Gastroesophageal sphincter (tissue), 3 donors: ENCODE measurements at regions not wholly inside any gene's neighbourhood (a gene's known extent, or its start where the extent isn't known, plus 50 kb on each side); places are given as distances from the start of the nearest gene placed in this dataset.
"Not testable (repeated sequence)": the region's sequence is repeated elsewhere in the genome, so short reads cannot be mapped to it uniquely, and the experiment has no call there.

Experiments
- EP300 ChIP-seq: sonication (generic); formaldehyde crosslinking; IDR thresholded peaks from one replicate; pipeline ENCODE4 v1.6.1; 2017; ENCODE audit warnings: antibody characterized with exemption, mild to moderate bottlenecking
- POLR2A ChIP-seq, 2 donors: fragments of 450-650 bp; IDR thresholded peaks; one replicate each; pipeline ENCODE4 v1.6.1; 2017; ENCODE audit warnings: antibody characterized with exemption in 2 of 2, mild to moderate bottlenecking in 2 of 2, moderate library complexity in 1 of 2
- POLR2AphosphoS5 ChIP-seq: sonication (generic); formaldehyde crosslinking; IDR thresholded peaks from one replicate; pipeline ENCODE4 v1.6.1; 2017; ENCODE audit warnings: antibody characterized with exemption
- TF ChIP-seq, protein P1 (sequence below), 4 experiments: fragments of 200-600 bp in 2 of 4; fragments of 450-650 bp in 2 of 4; sonication (generic) in 1 of 4; IDR thresholded peaks; one replicate each; pipeline ENCODE4 v1.5.1; 2017 to 2019; ENCODE audit warnings: antibody characterized with exemption in 4 of 4, mild to moderate bottlenecking in 2 of 4, moderate library complexity in 2 of 4

DNA sequence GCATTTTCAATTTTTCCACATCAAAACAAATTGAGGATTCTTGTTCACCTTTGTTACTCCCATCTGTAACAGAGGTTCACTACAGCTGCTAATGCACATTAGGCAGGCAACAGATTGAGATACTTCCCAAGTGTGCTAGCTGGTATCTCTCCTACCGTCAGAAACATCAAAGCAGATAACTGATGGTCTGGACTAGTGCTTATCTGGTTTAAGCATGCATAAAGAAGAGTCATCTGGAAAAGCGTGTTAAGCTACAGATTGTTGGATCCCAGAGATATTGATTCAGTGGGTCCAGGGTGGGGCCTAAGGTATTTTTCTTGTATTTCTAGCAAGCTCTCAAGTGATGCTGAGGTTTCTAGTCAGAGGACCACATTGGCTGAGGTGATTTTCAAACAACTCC lies 122.0 kb upstream of the NEK3 start:
- TF ChIP-seq POLR2AphosphoS5; POLR2A (IDR thresholded peaks at IDR 0.05); EP300: not testable (repeated sequence)
- TF ChIP-seq, protein P1, sequence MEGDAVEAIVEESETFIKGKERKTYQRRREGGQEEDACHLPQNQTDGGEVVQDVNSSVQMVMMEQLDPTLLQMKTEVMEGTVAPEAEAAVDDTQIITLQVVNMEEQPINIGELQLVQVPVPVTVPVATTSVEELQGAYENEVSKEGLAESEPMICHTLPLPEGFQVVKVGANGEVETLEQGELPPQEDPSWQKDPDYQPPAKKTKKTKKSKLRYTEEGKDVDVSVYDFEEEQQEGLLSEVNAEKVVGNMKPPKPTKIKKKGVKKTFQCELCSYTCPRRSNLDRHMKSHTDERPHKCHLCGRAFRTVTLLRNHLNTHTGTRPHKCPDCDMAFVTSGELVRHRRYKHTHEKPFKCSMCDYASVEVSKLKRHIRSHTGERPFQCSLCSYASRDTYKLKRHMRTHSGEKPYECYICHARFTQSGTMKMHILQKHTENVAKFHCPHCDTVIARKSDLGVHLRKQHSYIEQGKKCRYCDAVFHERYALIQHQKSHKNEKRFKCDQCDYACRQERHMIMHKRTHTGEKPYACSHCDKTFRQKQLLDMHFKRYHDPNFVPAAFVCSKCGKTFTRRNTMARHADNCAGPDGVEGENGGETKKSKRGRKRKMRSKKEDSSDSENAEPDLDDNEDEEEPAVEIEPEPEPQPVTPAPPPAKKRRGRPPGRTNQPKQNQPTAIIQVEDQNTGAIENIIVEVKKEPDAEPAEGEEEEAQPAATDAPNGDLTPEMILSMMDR (IDR thresholded peaks at IDR 0.05), result not testable (repeated sequence)
